Right ventricle myocardium superior (tissue), 1 donor: ENCODE measurements at regions not wholly inside any gene's neighbourhood (a gene's known extent, or its start where the extent isn't known, plus 50 kb on each side); places are given as distances from the start of the nearest gene placed in this dataset.

Source experiments
- ATAC-seq: fragments of 200-7000 bp; cut with Tn5 transposase; one replicate; pipeline ENCODE4 v1.9.1; 2020; ENCODE audit warnings: mild to moderate bottlenecking; ENCODE audit not compliant: poor library complexity
- DNase-seq: peaks from one replicate; pipeline ENCODE4 v3.0.0-alpha.2; 2020
- intact Hi-C: fragments of 100-400 bp; cut with DNase I; formaldehyde crosslinking; loops from one replicate; pipeline ENCODE4 v1.11.2; 2022
- donor health status: DM: no; HTN: yes; CAD: no; lungs with severe emphysema.

DNA sequence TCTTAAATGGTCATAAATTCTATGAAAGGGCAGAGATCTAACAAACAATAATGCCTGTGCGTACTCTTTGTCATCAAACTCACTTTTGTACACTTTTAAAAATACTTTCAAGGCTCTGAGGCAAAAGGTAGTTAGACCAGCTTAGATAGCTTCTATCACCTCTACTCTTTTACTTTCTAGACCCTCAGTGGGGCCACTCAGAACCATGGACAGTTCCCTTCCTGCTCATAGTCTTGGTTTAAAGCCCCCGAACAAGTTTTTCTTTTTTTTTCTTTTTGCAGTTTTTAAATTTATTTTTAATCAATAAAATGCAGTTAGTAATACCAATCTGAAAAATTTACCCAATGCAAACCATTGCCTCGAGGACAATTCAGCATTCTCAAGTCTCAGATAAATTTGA, 460.5 kb upstream of the CNKSR2 start:
- DNase-seq (no peak), ATAC-seq (no peak)
- intact Hi-C loops, result no loop called here

DNA sequence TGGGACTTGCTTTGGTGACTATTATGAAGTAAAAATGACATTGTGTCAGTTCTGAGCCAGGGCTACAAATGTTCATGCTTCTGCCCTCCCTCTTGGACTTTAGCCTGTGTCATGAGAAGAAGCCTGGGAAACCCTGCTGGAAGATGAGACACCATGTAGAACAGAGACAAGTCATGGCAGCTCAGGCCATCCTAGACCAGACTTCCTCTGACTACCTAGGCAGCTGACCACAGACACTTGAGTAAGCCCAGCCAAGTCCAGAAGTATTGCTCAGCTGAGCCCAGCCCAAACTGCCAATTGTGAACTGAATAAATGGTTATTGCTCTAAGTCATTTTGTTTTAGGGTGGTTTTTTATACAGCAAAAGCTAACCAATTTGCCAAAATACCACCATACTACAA, 467.6 kb upstream of the CNKSR2 start:
- intact Hi-C loops, result no loop called here
- no peak for DNase-seq
- no peak for ATAC-seq

DNA sequence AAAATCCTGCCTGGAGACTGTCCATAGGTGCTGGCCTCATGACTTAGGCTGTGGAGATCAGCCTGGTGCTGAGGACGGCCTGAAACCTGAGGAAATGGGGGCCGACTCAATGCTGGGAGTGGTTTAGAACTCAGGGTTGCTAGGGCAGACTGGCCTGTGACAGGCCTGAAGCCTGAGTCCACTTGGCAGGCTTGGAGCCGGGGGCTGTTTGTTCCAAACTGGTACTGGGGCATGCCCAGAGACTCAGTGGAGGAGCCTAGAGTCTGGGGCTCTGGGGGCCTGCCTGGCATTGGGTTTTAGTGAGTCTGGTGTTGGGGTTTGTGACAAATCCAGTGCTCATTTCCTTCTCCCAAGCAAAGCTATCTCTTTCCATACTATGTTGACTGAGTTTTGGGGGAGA, 489.7 kb upstream of the CNKSR2 start:
- no peak for ATAC-seq
- intact Hi-C loops, result no loop called here
- no peak for DNase-seq

DNA sequence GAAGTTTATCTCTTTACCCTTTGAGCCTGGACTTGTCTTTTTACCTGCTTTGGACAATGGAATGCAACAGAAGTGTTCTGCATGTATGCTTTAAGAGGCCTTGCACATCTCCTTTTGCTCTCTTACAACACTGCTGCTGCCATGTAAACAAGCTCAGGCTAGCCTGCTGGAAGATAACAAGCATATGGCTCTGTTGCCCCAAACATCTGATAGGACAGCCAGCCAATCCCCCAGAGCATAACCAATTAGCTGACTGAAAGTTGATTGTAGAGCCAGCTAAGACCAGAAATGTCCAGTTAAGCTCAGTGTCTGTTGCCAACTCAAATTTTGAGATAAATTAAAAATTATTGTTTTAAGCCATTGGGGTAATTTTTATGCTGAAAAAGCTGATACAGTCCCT, 510.6 kb upstream of the CNKSR2 start:
- ATAC-seq (no peak), DNase-seq (no peak)
- intact Hi-C loops, result no loop called here

DNA sequence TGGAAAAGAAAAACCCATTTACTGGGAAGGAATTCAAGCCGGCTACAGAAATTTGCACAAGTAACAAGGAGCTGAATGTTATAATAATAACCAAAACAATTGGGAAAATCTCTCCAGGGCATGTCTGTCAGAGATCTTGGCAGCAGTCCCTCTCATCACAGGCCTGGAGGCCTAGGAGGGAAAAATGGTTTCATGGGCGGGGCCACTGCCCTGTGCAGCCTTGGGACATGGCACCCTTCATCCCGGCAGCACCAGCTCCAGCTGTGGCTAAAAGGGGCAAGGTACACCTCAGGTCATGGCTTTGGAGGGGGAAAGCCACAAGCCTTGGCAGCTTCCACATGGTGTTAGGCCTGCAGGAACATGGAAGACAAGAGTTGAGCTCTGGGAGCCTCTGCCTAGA, 513.1 kb upstream of the CNKSR2 start:
- intact Hi-C loops, result no loop called here
- ATAC-seq, result no peak

DNA sequence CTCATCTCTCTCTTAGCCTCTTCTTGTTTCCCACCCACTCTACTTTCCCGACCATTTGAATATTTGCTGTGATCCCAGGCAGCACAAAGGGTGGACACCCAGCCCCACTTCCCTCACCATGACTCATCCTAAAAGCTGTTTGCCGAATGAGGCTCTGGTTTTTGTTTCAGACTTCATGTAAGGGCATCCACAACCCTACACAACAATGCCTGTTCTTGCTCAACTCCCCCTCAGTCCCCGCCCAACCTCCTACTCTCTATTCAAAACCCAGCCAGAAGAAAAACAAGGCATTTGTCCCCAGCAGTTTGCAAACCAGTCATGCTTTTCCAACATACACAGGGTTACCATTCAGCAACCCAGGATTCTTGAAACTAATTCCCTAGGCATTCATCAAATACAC, 516.5 kb upstream of the CNKSR2 start:
- ATAC-seq, result no peak
- intact Hi-C loops, result no loop called here
- DNase-seq, result no peak

More for the DNA sequence above, 513.1 kb upstream of the CNKSR2 start:
- no peak for DNase-seq

DNA sequence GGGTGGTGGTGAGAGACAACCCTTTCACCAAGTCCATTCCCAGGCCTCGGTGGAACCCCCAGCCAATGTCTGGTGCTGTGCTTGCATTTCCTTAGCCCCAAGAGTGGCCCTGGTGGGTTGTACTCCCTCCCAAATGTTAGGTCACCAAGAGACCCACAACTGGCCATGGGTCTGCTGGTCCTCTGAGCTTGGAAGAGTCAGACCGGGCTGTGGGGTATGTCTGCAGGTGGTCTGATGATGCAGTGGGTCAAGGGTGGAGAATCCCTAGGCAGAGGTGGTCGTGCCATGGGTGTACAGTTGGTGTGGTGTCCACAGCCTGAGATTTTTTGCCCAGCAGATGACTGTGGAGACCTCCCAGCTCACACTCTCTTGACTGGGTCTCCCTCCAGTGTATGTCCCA, 535.7 kb upstream of the CNKSR2 start:
- intact Hi-C loops, result no loop called here
- ATAC-seq (no peak), DNase-seq (no peak)

DNA sequence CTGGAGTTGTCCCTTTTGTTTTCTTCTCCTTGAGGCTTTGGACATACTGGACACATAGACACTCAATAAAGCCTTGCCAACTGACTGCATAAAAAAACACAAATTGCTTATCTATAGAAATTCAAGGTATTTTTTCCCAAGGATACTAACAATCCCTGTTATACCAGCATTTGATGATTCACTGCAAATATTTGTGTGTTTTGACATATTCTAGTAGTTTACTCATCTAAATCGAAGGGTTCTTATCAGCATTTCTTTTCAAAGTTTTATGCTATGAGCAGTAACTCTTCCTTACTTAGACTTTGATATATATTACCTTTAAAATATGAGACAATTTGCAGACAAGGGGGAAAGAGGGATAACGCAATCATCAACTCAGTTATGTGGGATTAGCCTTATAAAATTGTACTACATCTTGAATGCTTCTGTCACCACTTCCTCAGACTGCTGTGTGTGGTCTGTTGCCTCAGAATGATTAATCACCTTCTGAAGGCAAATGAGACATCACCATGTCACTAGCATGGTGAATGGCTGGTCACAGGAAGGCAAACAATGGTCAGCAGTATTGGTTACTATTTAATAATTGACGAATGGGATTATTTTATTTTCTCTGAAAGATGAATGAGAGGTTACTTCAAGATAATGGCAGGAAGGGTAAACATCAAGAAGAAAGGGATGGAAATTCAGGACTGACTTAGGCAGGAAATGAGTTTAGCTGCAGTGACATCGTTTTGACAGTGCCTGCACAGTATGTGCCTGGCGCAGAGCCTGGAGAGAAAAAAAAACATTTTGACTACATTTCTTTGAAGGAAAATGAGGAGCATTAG, 544.3 kb upstream of the CNKSR2 start:
- DNase-seq (no peak), ATAC-seq (no peak)
- intact Hi-C loops, result no loop called here

DNA sequence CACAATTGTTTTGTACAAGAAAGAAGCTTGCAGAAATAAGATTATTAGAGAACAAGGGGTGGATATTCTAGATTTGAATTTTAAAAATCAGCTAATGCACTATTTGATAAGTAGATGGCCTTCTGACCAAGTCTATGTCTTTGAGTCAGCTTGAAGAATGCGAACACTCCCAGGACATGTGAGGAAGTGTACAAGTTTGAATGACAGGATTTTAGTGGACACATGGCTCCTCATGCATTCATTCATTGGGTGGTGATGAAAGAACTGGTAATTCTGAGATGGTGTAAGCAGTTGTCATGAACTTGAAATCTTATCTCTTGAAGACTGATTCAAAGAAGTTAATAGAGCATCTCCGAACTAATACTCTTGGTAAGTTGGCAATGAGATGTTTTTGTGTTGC, 548.2 kb upstream of the CNKSR2 start:
- no peak for DNase-seq

DNA sequence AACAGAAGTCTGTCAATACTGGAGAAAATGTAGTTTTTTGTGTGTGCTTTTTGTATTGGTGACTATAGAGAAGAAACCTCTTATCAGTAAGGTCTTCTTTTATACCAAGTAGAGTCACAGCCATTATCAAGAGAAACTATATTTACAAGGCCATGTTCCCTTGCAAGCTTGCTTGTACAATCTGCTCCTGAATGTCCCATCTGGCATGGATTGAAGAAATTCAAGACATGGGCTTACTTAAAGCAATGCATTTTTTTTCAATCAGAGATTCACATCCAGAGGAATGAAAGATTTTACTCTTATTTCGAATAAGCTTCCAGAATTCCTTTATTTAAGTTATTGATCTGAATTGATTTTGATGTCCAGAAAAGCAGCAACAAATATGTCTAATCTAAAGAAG, 537.3 kb upstream of the RPS6KA3 start:
- intact Hi-C loops, result no loop called here
- ATAC-seq (no peak), DNase-seq (no peak)

More for the DNA sequence above, 548.2 kb upstream of the CNKSR2 start:
- ATAC-seq, result no peak
- intact Hi-C loops, result no loop called here

DNA sequence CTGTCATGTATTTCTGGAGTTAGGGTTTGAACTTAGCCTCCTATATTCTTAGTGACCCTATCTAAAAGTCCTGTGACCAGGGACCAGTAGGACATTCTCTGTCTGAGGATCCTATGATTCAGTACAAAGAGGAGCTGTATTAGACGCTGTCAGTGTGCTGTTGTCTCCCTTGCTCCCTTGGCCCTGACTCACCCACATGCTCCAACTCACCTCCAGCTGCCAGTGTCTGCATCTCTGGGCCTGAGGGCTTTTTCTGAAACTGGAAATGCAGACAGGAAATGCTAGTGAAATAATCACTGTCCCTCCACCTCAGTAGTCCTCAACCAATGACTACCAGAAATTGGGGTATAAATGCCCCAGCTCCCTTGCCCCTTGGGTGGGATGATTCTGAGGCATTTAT, 535.3 kb upstream of the RPS6KA3 start:
- DNase-seq, result no peak
- ATAC-seq, result no peak
- intact Hi-C loops, result no loop called here

DNA sequence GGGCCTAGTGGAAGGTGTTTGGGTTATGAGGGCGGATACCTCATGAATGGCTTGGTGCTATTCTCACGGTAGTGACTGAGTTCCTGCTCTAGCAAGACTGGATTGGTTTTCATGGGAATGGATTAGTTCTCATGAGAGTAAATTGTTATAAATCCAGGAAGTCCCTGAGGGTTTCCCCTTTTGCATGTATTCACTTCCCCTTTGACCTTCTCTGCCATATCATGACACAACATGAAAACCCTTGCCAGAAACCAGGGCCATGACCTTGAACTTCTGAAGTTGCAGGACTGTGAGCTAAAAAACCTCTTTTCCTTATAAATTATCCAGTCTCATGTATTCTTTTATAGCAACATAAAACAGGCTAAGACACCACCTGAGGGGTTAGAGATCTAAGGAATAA, 529.7 kb upstream of the RPS6KA3 start:
- intact Hi-C loops, result no loop called here
- DNase-seq, result no peak
- no peak for ATAC-seq

DNA sequence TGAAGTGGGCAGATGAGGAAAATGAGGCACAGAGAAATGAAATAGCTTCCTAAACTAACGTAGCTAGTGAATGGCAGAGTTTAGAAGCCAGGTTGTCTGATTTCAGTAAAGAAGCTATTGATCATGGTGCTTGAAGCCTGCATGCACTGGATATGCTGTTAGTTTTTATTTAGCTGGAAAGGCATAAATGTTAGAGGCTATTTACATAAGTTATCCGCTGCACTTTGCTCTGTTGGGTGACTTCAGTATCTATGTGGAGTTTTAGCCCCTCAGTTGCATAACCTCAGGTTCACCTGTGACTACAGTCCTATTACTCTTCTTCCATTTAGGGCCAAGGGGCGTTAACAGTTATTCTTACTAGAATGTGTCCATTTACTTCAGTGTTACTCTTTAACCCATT, 522.4 kb upstream of the RPS6KA3 start:
- ATAC-seq, result no peak
- DNase-seq, result no peak
- intact Hi-C loops, result no loop called here

DNA sequence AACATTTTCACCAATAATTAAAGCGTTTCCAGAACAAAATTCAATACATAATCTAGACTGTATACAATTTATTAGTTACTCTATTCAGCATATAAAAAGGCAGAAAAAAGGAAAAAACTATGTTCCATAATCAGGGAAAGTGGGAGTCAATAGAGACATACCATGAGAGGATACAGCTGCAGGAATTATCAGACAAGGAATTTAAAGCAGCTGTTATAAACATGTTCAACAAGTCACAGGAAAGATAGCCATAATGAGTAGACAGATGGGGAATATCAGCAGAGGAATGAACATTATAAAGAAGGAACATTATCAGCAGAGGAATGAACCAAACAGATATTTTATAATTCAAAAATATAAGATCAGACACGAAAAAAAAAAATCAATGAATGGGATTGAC, 500.6 kb upstream of the RPS6KA3 start:
- intact Hi-C loops, result no loop called here
- no peak for ATAC-seq
- DNase-seq, result no peak

DNA sequence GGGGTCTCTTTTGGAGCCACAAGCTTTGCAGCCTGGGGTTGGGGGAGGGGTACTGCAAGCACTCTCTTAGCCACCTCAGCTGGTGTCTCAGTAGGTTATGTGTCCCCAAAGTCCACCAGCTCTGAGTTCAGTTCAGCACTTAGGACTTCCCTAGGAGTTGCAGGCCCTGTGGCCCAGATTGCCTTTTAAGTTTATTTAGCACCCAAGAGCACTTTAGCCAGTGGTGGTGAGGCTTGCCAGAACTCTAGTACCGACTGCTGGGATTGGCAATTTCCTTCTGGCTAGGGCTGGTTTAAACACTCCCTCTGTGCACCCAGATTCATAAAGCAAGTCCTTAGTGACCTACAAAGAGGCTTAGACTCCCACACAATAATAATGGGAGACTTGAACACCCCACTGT, 489.9 kb upstream of the RPS6KA3 start:
- no peak for ATAC-seq
- intact Hi-C loops, result no loop called here
- no peak for DNase-seq

DNA sequence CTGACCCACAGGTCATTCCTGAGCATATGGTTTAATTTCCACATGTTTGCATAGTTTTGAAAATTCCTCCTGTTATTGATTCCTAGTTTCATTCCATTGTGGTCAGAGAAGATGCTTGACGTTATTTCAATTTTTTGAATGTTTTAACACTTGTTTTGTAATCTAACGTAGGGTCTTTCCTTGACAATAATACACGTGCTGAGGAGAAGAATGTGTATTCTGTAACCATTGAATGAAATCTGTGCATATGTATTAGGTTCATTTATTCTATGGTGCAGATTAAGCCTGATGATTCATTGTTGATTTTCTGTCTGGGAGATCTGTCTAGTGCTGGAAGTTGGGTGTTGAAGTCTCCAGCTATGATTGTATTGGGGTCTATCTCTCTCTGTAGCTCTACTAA, 486.4 kb upstream of the RPS6KA3 start:
- DNase-seq (no peak), ATAC-seq (no peak)

DNA sequence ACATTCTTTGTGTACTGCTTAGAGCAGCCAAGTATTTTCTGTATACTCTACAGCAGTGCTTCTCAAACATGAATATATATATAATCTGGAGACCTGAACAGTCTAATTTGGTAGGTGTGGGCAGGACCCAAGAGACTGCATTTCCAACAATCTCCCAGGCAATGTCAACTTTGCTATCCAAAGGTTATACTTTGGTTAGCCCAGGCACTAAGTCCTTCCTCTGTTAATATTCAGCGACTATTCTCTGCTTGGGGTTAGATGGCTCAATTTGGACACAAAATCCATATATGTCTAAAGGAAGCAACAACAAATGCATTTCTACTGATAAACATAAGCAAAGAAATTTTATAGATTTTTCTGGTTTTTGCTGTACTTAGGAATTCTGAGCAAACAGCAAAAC, 480.0 kb upstream of the RPS6KA3 start:
- intact Hi-C loops, result no loop called here
- ATAC-seq, result no peak
- DNase-seq, result no peak

More for the DNA sequence above, 486.4 kb upstream of the RPS6KA3 start:
- intact Hi-C loops, result no loop called here

DNA sequence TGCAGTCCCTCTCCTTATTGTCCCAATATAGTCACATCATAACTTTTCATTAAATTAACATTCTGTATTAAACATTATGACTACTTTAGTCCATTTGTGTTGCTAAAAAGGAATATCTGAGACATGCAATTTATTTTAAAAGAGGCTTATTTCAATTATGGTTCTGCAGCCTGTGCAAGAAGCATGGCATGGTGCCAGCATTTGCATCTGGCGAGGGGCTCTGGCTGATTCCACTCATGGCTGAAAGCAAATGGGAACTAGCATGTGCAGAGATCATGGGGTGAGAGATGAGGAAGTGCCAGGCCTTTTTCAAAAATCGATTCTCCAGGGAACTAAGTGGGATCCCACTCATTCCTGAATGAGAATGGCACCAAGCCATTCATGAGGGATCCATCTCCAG, 476.3 kb upstream of the RPS6KA3 start:
- ATAC-seq (no peak), DNase-seq (no peak)
- intact Hi-C loops, result no loop called here

DNA sequence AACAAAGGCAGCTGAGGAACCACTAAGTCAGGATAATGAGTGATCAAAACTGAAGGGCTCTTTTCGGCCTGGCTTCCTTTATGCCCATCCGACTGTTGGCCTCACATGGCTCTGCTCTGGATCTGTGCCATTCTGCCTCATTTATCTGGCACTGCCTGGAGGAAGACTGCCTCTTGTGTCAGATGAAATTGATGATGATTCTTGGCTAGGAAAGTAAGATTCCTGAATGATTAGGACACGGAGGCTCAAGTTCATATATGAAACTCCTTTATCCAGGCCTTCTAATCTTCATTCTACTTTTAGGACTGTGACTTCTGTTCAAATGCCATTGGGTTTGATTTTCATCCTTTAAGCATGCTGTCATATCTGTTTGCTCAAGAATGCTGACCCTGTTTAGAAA, 475.4 kb upstream of the RPS6KA3 start:
- intact Hi-C loops, result no loop called here
- ATAC-seq (no peak), DNase-seq (no peak)

DNA sequence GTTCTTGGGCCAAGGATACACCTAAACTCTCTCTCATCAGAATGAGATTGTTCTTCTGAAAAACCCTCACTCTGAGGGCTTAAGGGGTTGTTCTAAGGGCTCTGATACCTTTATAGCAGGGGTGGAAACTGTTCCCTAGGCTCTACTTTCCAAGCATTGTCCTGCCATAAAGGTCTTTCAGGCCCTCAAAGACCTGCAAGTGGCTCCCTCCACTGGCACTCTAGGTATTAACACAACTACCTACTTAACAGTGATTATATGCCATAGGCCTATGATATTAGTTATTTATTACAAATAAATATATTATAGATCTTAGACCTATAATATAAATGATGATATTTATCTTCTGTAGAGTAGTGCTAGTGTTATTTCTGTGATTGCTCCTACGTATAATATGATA, 473.7 kb upstream of the RPS6KA3 start:
- intact Hi-C loops, result no loop called here
- no peak for ATAC-seq
- no peak for DNase-seq
